OCI-LY3 (cell line): ENCODE measurements at regions not wholly inside any gene's neighbourhood (a gene's known extent, or its start where the extent isn't known, plus 50 kb on each side); places are given as distances from the start of the nearest gene placed in this dataset.

Experiments used
- H2AFZ ChIP-seq: fragments of 200-600, 300-600 bp; shearing (Covaris generic); 2 replicates; pipeline ENCODE4 v1.6.0; 2014; ENCODE audit warnings: antibody characterized with exemption, low read depth, low read length
- H3K27ac ChIP-seq: fragments of 200-600, 300-600 bp; sonication (generic); 2 replicates; pipeline ENCODE4 v1.5.1; 2014; ENCODE audit warnings: mild to moderate bottlenecking, low read length, moderate library complexity, mixed read lengths
- H3K27me3 ChIP-seq: fragments of 200-600, 300-600 bp; sonication (generic); 2 replicates; pipeline ENCODE4 v1.6.1; 2014; ENCODE audit warnings: low read depth, low read length, mixed read lengths
- H3K36me3 ChIP-seq: fragments of 200-600, 300-600 bp; sonication (generic); replicated peaks from 2 replicates; pipeline ENCODE3; 2014; ENCODE audit warnings: low read depth, low read length, mixed read lengths
- H3K4me1 ChIP-seq: fragments of 300-600, 200-600 bp; sonication (generic); 2 replicates; pipeline ENCODE4 v1.6.1; 2014; ENCODE audit warnings: low read length, mixed read lengths
- H3K4me2 ChIP-seq: fragments of 200-600, 300-600 bp; sonication (generic); 2 replicates; pipeline ENCODE4 v1.6.1; 2014; ENCODE audit warnings: low read length, mixed read lengths
- H3K4me3 ChIP-seq: fragments of 300-600, 200-600 bp; sonication (generic); 2 replicates; pipeline ENCODE4 v1.5.1; 2014; ENCODE audit warnings: antibody characterized with exemption, mild to moderate bottlenecking, low read length, moderate library complexity
- H3K79me2 ChIP-seq: fragments of 300-600, 200-600 bp; shearing (Covaris generic); 2 replicates; pipeline ENCODE4 v1.6.1; 2014; ENCODE audit warnings: mild to moderate bottlenecking, low read length, mixed read lengths
- H3K9ac ChIP-seq: fragments of 300-600, 200-600 bp; shearing (Covaris generic); 2 replicates; pipeline ENCODE4 v1.6.0; 2014; ENCODE audit warnings: mild to moderate bottlenecking, low read length, moderate library complexity
- H3K9me3 ChIP-seq: fragments of 200-600, 300-600 bp; shearing (Covaris generic); 2 replicates; pipeline ENCODE4 v1.6.1; 2014; ENCODE audit warnings: low read length, mixed read lengths; ENCODE audit not compliant: insufficient read depth
- H4K20me1 ChIP-seq: fragments of 200-600, 300-600 bp; sonication (generic); 2 replicates; pipeline ENCODE4 v1.6.1; 2016; ENCODE audit warnings: low read length, mixed read lengths; ENCODE audit not compliant: insufficient read depth
- CTCF ChIP-seq: fragments of 200-600, 300-600 bp; sonication (generic); IDR thresholded peaks from 2 replicates; pipeline ENCODE4 v1.5.1; 2014; ENCODE audit warnings: antibody characterized with exemption, low read length, low read depth
- EZH2phosphoT487 ChIP-seq: fragments of 200-600 bp; shearing (Covaris generic); IDR thresholded peaks from 2 replicates; pipeline ENCODE4 v1.6.1; 2018; ENCODE audit warnings: antibody characterized with exemption, mixed run types, low read depth

GRCh38 chr4:106497271-106497670 is 128.7 kb upstream of the GIMD1 start:
- no peak overlapping the region for H3K4me3 ChIP-seq
- no peak overlapping the region for H2AFZ ChIP-seq
- H3K9ac ChIP-seq = no peak overlapping the region
- TF ChIP-seq EZH2phosphoT487 = no peak
- no peak for TF ChIP-seq CTCF
- H3K27ac ChIP-seq = no peak overlapping the region
- no peaks in the 10 kb centered on the region for H3K9me3 ChIP-seq
- H3K27me3 ChIP-seq = no peaks in the 10 kb centered on the region
- H3K4me2 ChIP-seq = no peak overlapping the region
- H3K79me2 ChIP-seq = no peaks in the 10 kb centered on the region
- no peaks in the 10 kb centered on the region for H3K4me1 ChIP-seq
- H4K20me1 ChIP-seq = no peaks in the 10 kb centered on the region
- no peaks in the 10 kb centered on the region for H3K36me3 ChIP-seq

GRCh38 chr4:106496061-106496460 is 127.5 kb upstream of the GIMD1 start:
- H3K79me2 ChIP-seq = no peaks in the 10 kb centered on the region
- H3K4me1 ChIP-seq = no peaks in the 10 kb centered on the region
- TF ChIP-seq EZH2phosphoT487 (no peak), CTCF (no peak)
- H4K20me1 ChIP-seq = no peaks in the 10 kb centered on the region
- H3K36me3 ChIP-seq = no peaks in the 10 kb centered on the region
- no peak overlapping the region for H3K4me3 ChIP-seq
- no peak overlapping the region for H3K9ac ChIP-seq
- no peak overlapping the region for H2AFZ ChIP-seq
- H3K9me3 ChIP-seq = no peaks in the 10 kb centered on the region
- H3K27ac ChIP-seq = no peak overlapping the region
- H3K27me3 ChIP-seq = no peaks in the 10 kb centered on the region
- no peak overlapping the region for H3K4me2 ChIP-seq

- Histone ChIP-seq H3K27me3 (no peaks in the 10 kb centered on the region), H3K4me2 (no peak overlapping the region), H3K27ac (no peak overlapping the region), H2AFZ (no peak overlapping the region), H3K4me3 (no peak overlapping the region), H3K36me3 (no peaks in the 10 kb centered on the region), H3K79me2 (no peaks in the 10 kb centered on the region), H3K9ac (no peak overlapping the region), H3K9me3 (no peaks in the 10 kb centered on the region), H4K20me1 (no peaks in the 10 kb centered on the region), H3K4me1 (no peaks in the 10 kb centered on the region)
- TF ChIP-seq EZH2phosphoT487 (no peak), CTCF (no peak)
Observed at GRCh38 chr4:106495476-106495875, 126.9 kb upstream of the GIMD1 start.

GRCh38 chr4:106494066-106494465 is 125.5 kb upstream of the GIMD1 start:
- Histone ChIP-seq H3K4me2 (no peak overlapping the region), H4K20me1 (no peaks in the 10 kb centered on the region), H3K79me2 (no peaks in the 10 kb centered on the region), H3K9ac (no peak overlapping the region), H3K4me3 (no peak overlapping the region), H3K4me1 (no peaks in the 10 kb centered on the region), H3K9me3 (no peaks in the 10 kb centered on the region), H3K27me3 (no peaks in the 10 kb centered on the region), H3K27ac (no peak overlapping the region), H3K36me3 (no peaks in the 10 kb centered on the region), H2AFZ (no peak overlapping the region)
- TF ChIP-seq CTCF (no peak), EZH2phosphoT487 (no peak)
